Endothelial cell of umbilical vein (primary cell): ENCODE measurements at regions not wholly inside any gene's neighbourhood (a gene's known extent, or its start where the extent isn't known, plus 50 kb on each side); places are given as distances from the start of the nearest gene placed in this dataset.

Experiments
- BruUV-seq: library from RNA; stranded (reverse); fragments of 400-500 nt; replicated peaks from 2 replicates; lab custom pipeline; 2021; lab: Mats Ljungman, UMichigan
- CTCF ChIA-PET: fragments of 300-600, 350-600 bp; sonication (Branson Sonifier 250); formaldehyde crosslinking; loops from one replicate; lab custom pipeline; 2021; ENCODE audit warnings: antibody characterized with exemption, inconsistent platforms; lab: Charles Lee
- POLR2A ChIA-PET: fragments of 300-600, 350-600 bp; sonication (Branson Sonifier 250); formaldehyde crosslinking; loops from one replicate; lab custom pipeline; 2021; ENCODE audit warnings: antibody characterized with exemption, inconsistent platforms; lab: Charles Lee
- DNase-seq: peaks from one replicate; pipeline ENCODE4 v3.0.0-alpha.2; 2011; ENCODE audit warnings: low read depth, low spot score
- FAIRE-seq: peaks from 2 replicates; lab custom pipeline; 2011; peaks lifted over from hg19 to GRCh38; lab: Jason Lieb, UNC
- H2AFZ ChIP-seq: 2 replicates; pipeline ENCODE4 v1.6.0; 2012; ENCODE audit warnings: low read depth, low read length, control low read depth, inconsistent platforms
- H3K27ac ChIP-seq: 2 replicates; pipeline ENCODE4 v1.5.1; 2011; ENCODE audit warnings: low read depth, mild to moderate bottlenecking, control low read depth, low read length, moderate library complexity; ENCODE audit not compliant: insufficient read depth
- H3K27me3 ChIP-seq, 2 experiments: 2 replicates each; pipeline versions ENCODE4 v1.6.0 to v1.6.1; 2011; ENCODE audit warnings: low read length in 2 of 2, mixed read lengths in 1 of 2; ENCODE audit not compliant: control insufficient read depth in 2 of 2, insufficient read depth in 2 of 2
- H3K36me3 ChIP-seq, 2 experiments: 2 replicates in 1 of 2; 3 replicates in 1 of 2; pipeline ENCODE4 v1.5.1; 2011; ENCODE audit warnings: low read length in 2 of 2, mild to moderate bottlenecking in 1 of 2, moderate library complexity in 1 of 2; ENCODE audit not compliant: control insufficient read depth in 2 of 2, insufficient read depth in 2 of 2; ENCODE audit errors: extremely low read depth in 1 of 2
- H3K4me1 ChIP-seq: 3 replicates; pipeline ENCODE4 v1.5.1; 2011; ENCODE audit warnings: mild to moderate bottlenecking, low read length; ENCODE audit not compliant: control insufficient read depth, insufficient read depth; ENCODE audit errors: extremely low read depth
- H3K4me2 ChIP-seq: 2 replicates; pipeline ENCODE4 v1.6.1; 2011; ENCODE audit warnings: low read length, control low read depth, mixed read lengths; ENCODE audit not compliant: insufficient read depth
- H3K4me3 ChIP-seq, 3 experiments: fragments of 200-600 bp in 1 of 3; sonication (generic), shearing (Covaris generic) in 1 of 3; replicated peaks in 1 of 3; 2 replicates each; pipeline ENCODE4 v1.5.1; 2011 to 2016; ENCODE audit warnings: control low read depth in 3 of 3, low read length in 3 of 3, mild to moderate bottlenecking in 2 of 3, inconsistent platforms in 1 of 3, low read depth in 1 of 3, moderate library complexity in 1 of 3; ENCODE audit not compliant: insufficient read depth in 1 of 3
- H3K79me2 ChIP-seq: 2 replicates; pipeline ENCODE4 v1.6.0; 2012; ENCODE audit warnings: low read length, inconsistent platforms; ENCODE audit not compliant: control insufficient read depth, insufficient read depth
- H3K9ac ChIP-seq: replicated peaks from 2 replicates; pipeline ENCODE3; 2011; ENCODE audit warnings: low read length, control low read depth; ENCODE audit not compliant: insufficient read depth; ENCODE audit errors: extremely low read depth
- H3K9me1 ChIP-seq: replicated peaks from 3 replicates; pipeline ENCODE4 v1.6.0; 2011; ENCODE audit warnings: mild to moderate bottlenecking, low read length; ENCODE audit not compliant: control insufficient read depth, insufficient read depth; ENCODE audit errors: extremely low read depth
- H3K9me3 ChIP-seq: replicated peaks from 2 replicates; pipeline ENCODE4 v1.5.1; 2012; ENCODE audit warnings: low read length, inconsistent platforms; ENCODE audit not compliant: control insufficient read depth, insufficient read depth
- H4K20me1 ChIP-seq: replicated peaks from 2 replicates; pipeline ENCODE3; 2011; ENCODE audit warnings: mild to moderate bottlenecking, low read length; ENCODE audit not compliant: control insufficient read depth, insufficient read depth; ENCODE audit errors: extremely low read depth
- CTCF ChIP-seq, 2 donors: IDR thresholded peaks; 1 replicate in 1 of 2; 2 replicates in 1 of 2; pipeline ENCODE4 v1.5.1; 2011; ENCODE audit warnings: low read length in 2 of 2, mild to moderate bottlenecking in 2 of 2, moderate library complexity in 2 of 2, control low read depth in 1 of 2, inconsistent platforms in 1 of 2, low read depth in 1 of 2; ENCODE audit not compliant: insufficient read depth in 1 of 2; ENCODE audit errors: extremely low read depth in 1 of 2
- EZH2 ChIP-seq: IDR thresholded peaks from 2 replicates; pipeline ENCODE4 v1.6.1; 2012; ENCODE audit warnings: borderline replicate concordance, low read depth, mild to moderate bottlenecking, moderate library complexity, low read length, inconsistent platforms; ENCODE audit not compliant: severe bottlenecking
- FOS ChIP-seq: IDR thresholded peaks from 2 replicates; pipeline ENCODE4 v1.6.1; 2011; ENCODE audit warnings: mild to moderate bottlenecking, low read length, moderate library complexity, borderline replicate concordance; ENCODE audit not compliant: insufficient read depth
- GATA2 ChIP-seq: IDR thresholded peaks from 2 replicates; pipeline ENCODE4 v1.7.0; 2011; ENCODE audit warnings: low read depth, mild to moderate bottlenecking, moderate library complexity, mixed read lengths, low read length; ENCODE audit not compliant: insufficient read length, insufficient read depth
- JUN ChIP-seq: IDR thresholded peaks from 2 replicates; pipeline ENCODE4 v1.6.1; 2011; ENCODE audit warnings: borderline replicate concordance, low read depth; ENCODE audit not compliant: insufficient read length, insufficient read depth
- MYC ChIP-seq: IDR thresholded peaks from one replicate; pipeline ENCODE4 v1.6.1; 2011; ENCODE audit warnings: mild to moderate bottlenecking, low read depth, low read length
- POLR2A ChIP-seq: IDR thresholded peaks from 2 replicates; pipeline ENCODE4 v1.6.1; 2012; ENCODE audit warnings: low read depth, mild to moderate bottlenecking, control low read depth, low read length
- POLR2AphosphoS5 ChIP-seq: IDR thresholded peaks from 2 replicates; pipeline ENCODE4 v1.6.1; 2012; ENCODE audit warnings: low read depth, mild to moderate bottlenecking, control low read depth, low read length, moderate library complexity; ENCODE audit not compliant: insufficient read depth
- dilution Hi-C: fragments of 300-500 bp; cut with MboI; formaldehyde crosslinking; loops from one replicate; pipeline ENCODE4 v1.15.0; 2019; ENCODE audit warnings: low sequenced_read_pairs; ENCODE audit not compliant: extremely low pct_ligation_motif_present
- intact Hi-C: fragments of 100-400 bp; cut with micrococcal nuclease; formaldehyde crosslinking; loops from one replicate; pipeline ENCODE4 v1.10.0; 2022
- TF ChIP-seq, protein P1 (sequence below): IDR thresholded peaks from 2 replicates; pipeline ENCODE4 v1.6.1; 2011; ENCODE audit not compliant: insufficient read depth, insufficient read length

- FAIRE-seq (no peak), DNase-seq (no peak)
- TF ChIP-seq MYC: no peak
- TF ChIP-seq EZH2: no peak
- TF ChIP-seq FOS: no peak
- TF ChIP-seq JUN: no peak
- TF ChIP-seq CTCF (IDR thresholded peaks at IDR 0.05; ENCODE audit: extremely low read depth in 1 of 2, insufficient read depth in 1 of 2, low read depth in 1 of 2, low read length in 2 of 2): no peak
- no peak for TF ChIP-seq POLR2A
- no peak for TF ChIP-seq POLR2AphosphoS5
- TF ChIP-seq, protein P1, sequence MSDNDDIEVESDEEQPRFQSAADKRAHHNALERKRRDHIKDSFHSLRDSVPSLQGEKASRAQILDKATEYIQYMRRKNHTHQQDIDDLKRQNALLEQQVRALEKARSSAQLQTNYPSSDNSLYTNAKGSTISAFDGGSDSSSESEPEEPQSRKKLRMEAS: no peak
- no peak for TF ChIP-seq GATA2
- H2AFZ ChIP-seq: no peak overlapping the region
- H3K9me1 ChIP-seq: no peaks in the 10 kb centered on the region
- peaks cover 5% of the 10 kb centered on the region for H3K4me1 ChIP-seq
- BruUV-seq: no TSS peak
- CTCF ChIA-PET: interaction anchor here (0.6 to 2.0 kb wide), 5 partner anchors 10 to 674 kb away, joined by 3 to 10 read pairs (median 5); no protein-coding TSS in a partner anchor
- POLR2A ChIA-PET: no interaction called here
- H3K36me3 ChIP-seq: no peaks in the 10 kb centered on the region
- H3K9ac ChIP-seq: no peak overlapping the region
- H3K4me3 ChIP-seq: no peak overlapping the region
- no peaks in the 10 kb centered on the region for H4K20me1 ChIP-seq
- no peak overlapping the region for H3K4me2 ChIP-seq
- no peaks in the 10 kb centered on the region for H3K27me3 ChIP-seq
- H3K79me2 ChIP-seq: no peaks in the 10 kb centered on the region
- dilution Hi-C loops: no loop called here
- H3K9me3 ChIP-seq: no peaks in the 10 kb centered on the region
- H3K27ac ChIP-seq: no peak overlapping the region
- intact Hi-C loops: no loop called here
Measured at GRCh38 chr22:26744892-26745808, 87.8 kb downstream of the MIAT start.
